NCI-H2196 (cell line): ENCODE measurements at regions not wholly inside any gene's neighbourhood (a gene's known extent, or its start where the extent isn't known, plus 50 kb on each side); places are given as distances from the start of the nearest gene placed in this dataset.
"Not testable (repeated sequence)": the region's sequence is repeated elsewhere in the genome, so short reads cannot be mapped to it uniquely, and the experiment has no call there.

ENCODE experiments used
- DNase-seq: peaks from one replicate; lab custom pipeline; 2025; ENCODE audit not compliant: unreplicated experiment; lab: John Stamatoyannopoulos, UW

- no peak for DNase-seq
Observed at GRCh38 chr22:26914519-26915185, 257.3 kb downstream of the MIAT start.

- no peak for DNase-seq
Observed at GRCh38 chr22:26916236-26916635, 258.8 kb downstream of the MIAT start.

- DNase-seq: no peak
Observed at GRCh38 chr22:26918226-26918625, 260.8 kb downstream of the MIAT start.

- no peak for DNase-seq
Observed at GRCh38 chr22:26921726-26922125, 264.3 kb downstream of the MIAT start.

- no peak for DNase-seq
Observed at GRCh38 chr22:26922806-26923205, 265.4 kb downstream of the MIAT start.

GRCh38 chr22:26923531-26923930 is 266.1 kb downstream of the MIAT start:
- DNase-seq: no peak

GRCh38 chr22:26927821-26928220 is 270.4 kb downstream of the MIAT start:
- DNase-seq: no peak

GRCh38 chr22:26931471-26931870 is 274.1 kb downstream of the MIAT start:
- no peak for DNase-seq

- DNase-seq: no peak
Observed at GRCh38 chr22:26933105-26933590, 275.8 kb downstream of the MIAT start.

- DNase-seq: no peak
Observed at GRCh38 chr22:26937213-26937612, 279.8 kb downstream of the MIAT start.

- no peak for DNase-seq
Observed at GRCh38 chr22:26939466-26939865, 282.1 kb downstream of the MIAT start.

- no peak for DNase-seq
Observed at GRCh38 chr22:26941896-26942636, 284.7 kb downstream of the MIAT start.

GRCh38 chr22:26942637-26942957 is 285.2 kb downstream of the MIAT start:
- no peak for DNase-seq

GRCh38 chr22:26945565-26945964 is 288.2 kb downstream of the MIAT start:
- DNase-seq: no peak

GRCh38 chr22:26949193-26949592 is 291.8 kb downstream of the MIAT start:
- no peak for DNase-seq

- not testable (repeated sequence) for DNase-seq
Observed at GRCh38 chr22:26951139-26951538, 293.8 kb downstream of the MIAT start.

- no peak for DNase-seq
Observed at GRCh38 chr22:26952004-26952403, 294.6 kb downstream of the MIAT start.

GRCh38 chr22:26952451-26953011 is 295.1 kb downstream of the MIAT start:
- no peak for DNase-seq

GRCh38 chr22:26953012-26953883 is 295.9 kb downstream of the MIAT start:
- DNase-seq: no peak

GRCh38 chr22:26956371-26956770 is 299.0 kb downstream of the MIAT start:
- DNase-seq: no peak

- no peak for DNase-seq
Observed at GRCh38 chr22:26957176-26957575, 299.8 kb downstream of the MIAT start.
